Astrocyte (in vitro differentiated cells and primary cell): ENCODE measurements at regions not wholly inside any gene's neighbourhood (a gene's known extent, or its start where the extent isn't known, plus 50 kb on each side); places are given as distances from the start of the nearest gene placed in this dataset.

ENCODE experiments used
- CTCF ChIP-seq: IDR thresholded peaks from 2 replicates; pipeline ENCODE4 v1.5.1; 2011; ENCODE audit warnings: low read depth, mild to moderate bottlenecking, inconsistent platforms, low read length, moderate library complexity; ENCODE audit not compliant: insufficient read depth
- EZH2 ChIP-seq: IDR thresholded peaks from 2 replicates; pipeline ENCODE4 v1.6.1; 2012; ENCODE audit warnings: mild to moderate bottlenecking, low read length, inconsistent platforms; ENCODE audit not compliant: insufficient read depth

- TF ChIP-seq CTCF (no peak), EZH2 (no peak)
These were observed 178.6 kb upstream of the DIPK2B start for GRCh38 chrX:45379236-45379635.
